ENCODE measurements at regions not wholly inside any gene's neighbourhood (a gene's known extent, or its start where the extent isn't known, plus 50 kb on each side); places are given as distances from the start of the nearest gene placed in this dataset.

- ChIA-PET POLR2A (no interaction called here), CTCF (no interaction called here)
- Histone ChIP-seq H3K27me3 (ENCODE audit: insufficient read depth) (no peaks in the 10 kb centered on the region; the same call in 1 of the 2 replicates), H3K9ac (no peak overlapping the region), H3F3A (replicated peaks; ENCODE audit: insufficient read depth) (no peaks in the 10 kb centered on the region), H3K79me2 (ENCODE audit: insufficient read depth) (no peaks in the 10 kb centered on the region), H3K4me2 (no peak overlapping the region), H3K9me2 (no peaks in the 10 kb centered on the region), H2AFZ (ENCODE audit: low read depth) (no peak overlapping the region), H3K9me3 (no peaks in the 10 kb centered on the region), H3K27ac (ENCODE audit: low read depth in 2 of 2, low read length in 1 of 2) (no peak overlapping the region), H3K4me3 (ENCODE audit: low read depth in 2 of 2, low read length in 1 of 2) (no peak overlapping the region), H3K4me1 (ENCODE audit: control insufficient read depth in 1 of 2, insufficient read depth in 2 of 2, low read depth in 1 of 2, low read length in 1 of 2) (no peaks in the 10 kb centered on the region; a peak in 1 of 4 replicates), H4K20me1 (ENCODE audit: insufficient read depth) (no peaks in the 10 kb centered on the region), H3K36me3 (replicated peaks in 1 of 2; ENCODE audit: control insufficient read depth in 1 of 2, insufficient read depth in 2 of 2, low read length in 1 of 2) (no peaks in the 10 kb centered on the region)
- no peak for DNase-seq
- WGBS (ENCODE audit: low lambda C conversion rate), result 21% methylated on average over 5 of the region's 5 CpGs
- TF ChIP-seq POLR2AphosphoS5 (IDR thresholded peaks at IDR 0.05; ENCODE audit: low read depth, low read length) (no peak), TCF12 (IDR thresholded peaks at IDR 0.05) (no peak), FOSL2 (IDR thresholded peaks at IDR 0.05; ENCODE audit: borderline replicate concordance, low read depth) (no peak), RFX5 (IDR thresholded peaks at IDR 0.05; ENCODE audit: low read length) (no peak), SIN3A (IDR thresholded peaks at IDR 0.05; ENCODE audit: borderline replicate concordance, low read depth, low read length) (no peak), NFIC (IDR thresholded peaks at IDR 0.05; ENCODE audit: borderline replicate concordance) (peak; percentile 21; the same call in 1 of the 2 replicates)
- TF ChIP-seq, protein P1, sequence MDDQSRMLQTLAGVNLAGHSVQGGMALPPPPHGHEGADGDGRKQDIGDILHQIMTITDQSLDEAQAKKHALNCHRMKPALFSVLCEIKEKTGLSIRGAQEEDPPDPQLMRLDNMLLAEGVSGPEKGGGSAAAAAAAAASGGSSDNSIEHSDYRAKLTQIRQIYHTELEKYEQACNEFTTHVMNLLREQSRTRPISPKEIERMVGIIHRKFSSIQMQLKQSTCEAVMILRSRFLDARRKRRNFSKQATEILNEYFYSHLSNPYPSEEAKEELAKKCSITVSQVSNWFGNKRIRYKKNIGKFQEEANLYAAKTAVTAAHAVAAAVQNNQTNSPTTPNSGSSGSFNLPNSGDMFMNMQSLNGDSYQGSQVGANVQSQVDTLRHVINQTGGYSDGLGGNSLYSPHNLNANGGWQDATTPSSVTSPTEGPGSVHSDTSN (IDR thresholded peaks at IDR 0.05), result no peak
- TF ChIP-seq, protein P2, sequence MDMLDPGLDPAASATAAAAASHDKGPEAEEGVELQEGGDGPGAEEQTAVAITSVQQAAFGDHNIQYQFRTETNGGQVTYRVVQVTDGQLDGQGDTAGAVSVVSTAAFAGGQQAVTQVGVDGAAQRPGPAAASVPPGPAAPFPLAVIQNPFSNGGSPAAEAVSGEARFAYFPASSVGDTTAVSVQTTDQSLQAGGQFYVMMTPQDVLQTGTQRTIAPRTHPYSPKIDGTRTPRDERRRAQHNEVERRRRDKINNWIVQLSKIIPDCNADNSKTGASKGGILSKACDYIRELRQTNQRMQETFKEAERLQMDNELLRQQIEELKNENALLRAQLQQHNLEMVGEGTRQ (IDR thresholded peaks at IDR 0.05; ENCODE audit: borderline replicate concordance, low read depth, low read length), result no peak
Measured at GRCh38 chr1:119249283-119249682, 108.8 kb upstream of the WARS2 start.

DNA sequence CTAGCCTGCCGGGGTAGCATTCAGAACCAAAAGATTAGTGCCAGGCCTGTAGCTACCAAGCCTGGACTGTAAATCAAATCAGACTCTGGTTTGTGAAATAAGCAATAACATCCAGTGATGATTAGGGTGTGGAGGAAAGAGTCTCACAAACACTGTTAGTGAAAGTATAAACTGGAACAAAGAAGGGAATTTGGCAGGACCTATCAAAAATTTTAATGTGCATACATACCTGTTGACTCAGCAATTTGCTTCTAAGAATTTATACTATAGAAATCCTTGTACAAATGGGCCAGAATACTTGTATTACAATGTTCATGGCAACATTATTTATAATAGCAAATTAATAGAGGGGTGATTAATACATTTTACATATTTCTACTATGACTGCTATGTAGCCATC, 109.8 kb upstream of the WARS2 start:
- no peaks in the 10 kb centered on the region for H4K20me1 ChIP-seq (ENCODE audit: insufficient read depth)
- no peak overlapping the region for H2AFZ ChIP-seq (ENCODE audit: low read depth)
- no peak overlapping the region for H3K9ac ChIP-seq
- H3K4me1 ChIP-seq (ENCODE audit: control insufficient read depth in 1 of 2, insufficient read depth in 2 of 2, low read depth in 1 of 2, low read length in 1 of 2), result no peaks in the 10 kb centered on the region; a peak in 1 of 4 replicates
- no peak overlapping the region for H3K4me2 ChIP-seq
- no peaks in the 10 kb centered on the region for H3K79me2 ChIP-seq (ENCODE audit: insufficient read depth)
- H3K27me3 ChIP-seq (ENCODE audit: insufficient read depth), result no peaks in the 10 kb centered on the region; the same call in 1 of the 2 replicates
- no peak for DNase-seq
- H3K4me3 ChIP-seq (ENCODE audit: low read depth in 2 of 2, low read length in 1 of 2), result no peak overlapping the region
- ChIA-PET POLR2A (no interaction called here), CTCF (no interaction called here)
- H3F3A ChIP-seq (replicated peaks; ENCODE audit: insufficient read depth), result no peaks in the 10 kb centered on the region
- TF ChIP-seq, protein P3, sequence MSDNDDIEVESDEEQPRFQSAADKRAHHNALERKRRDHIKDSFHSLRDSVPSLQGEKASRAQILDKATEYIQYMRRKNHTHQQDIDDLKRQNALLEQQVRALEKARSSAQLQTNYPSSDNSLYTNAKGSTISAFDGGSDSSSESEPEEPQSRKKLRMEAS (IDR thresholded peaks at IDR 0.05; ENCODE audit: low read depth), result no peak
- no peaks in the 10 kb centered on the region for H3K9me3 ChIP-seq
- no peaks in the 10 kb centered on the region for H3K36me3 ChIP-seq (replicated peaks in 1 of 2; ENCODE audit: control insufficient read depth in 1 of 2, insufficient read depth in 2 of 2, low read length in 1 of 2)
- 57% methylated on average over 1 of the region's 1 CpG for WGBS (ENCODE audit: low lambda C conversion rate)
- no peak overlapping the region for H3K27ac ChIP-seq (ENCODE audit: low read depth in 2 of 2, low read length in 1 of 2)
- no peaks in the 10 kb centered on the region for H3K9me2 ChIP-seq

DNA sequence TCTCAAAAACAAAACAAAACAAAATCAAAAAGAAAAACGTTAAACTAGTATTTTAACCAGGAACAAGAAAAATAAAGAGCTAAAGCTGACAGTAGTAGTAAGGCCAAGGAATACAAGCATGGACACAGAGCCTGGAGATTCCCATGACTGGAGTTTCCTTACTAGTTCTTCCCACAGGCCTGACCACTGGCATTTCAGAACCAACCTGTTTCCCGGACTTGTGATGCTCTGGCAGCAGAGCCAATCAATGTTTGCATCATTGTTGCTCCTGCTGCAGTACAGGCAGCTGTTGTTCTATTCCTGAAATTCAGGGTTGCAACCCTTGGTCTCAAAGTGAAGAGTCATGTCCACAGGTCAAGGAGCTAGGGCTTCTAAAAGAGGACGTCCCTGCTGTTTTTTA, 111.3 kb upstream of the WARS2 start:
- Histone ChIP-seq H3K4me3 (ENCODE audit: low read depth in 2 of 2, low read length in 1 of 2) (no peak overlapping the region), H2AFZ (ENCODE audit: low read depth) (no peak overlapping the region), H3K9me2 (no peaks in the 10 kb centered on the region), H3K9ac (no peak overlapping the region), H3K4me1 (ENCODE audit: control insufficient read depth in 1 of 2, insufficient read depth in 2 of 2, low read depth in 1 of 2, low read length in 1 of 2) (no peaks in the 10 kb centered on the region; a peak in 1 of 4 replicates), H3K4me2 (no peak overlapping the region), H4K20me1 (ENCODE audit: insufficient read depth) (no peaks in the 10 kb centered on the region), H3K9me3 (no peaks in the 10 kb centered on the region), H3F3A (replicated peaks; ENCODE audit: insufficient read depth) (no peaks in the 10 kb centered on the region), H3K79me2 (ENCODE audit: insufficient read depth) (no peaks in the 10 kb centered on the region), H3K27me3 (ENCODE audit: insufficient read depth) (no peaks in the 10 kb centered on the region), H3K27ac (ENCODE audit: low read depth in 2 of 2, low read length in 1 of 2) (no peak overlapping the region), H3K36me3 (replicated peaks in 1 of 2; ENCODE audit: control insufficient read depth in 1 of 2, insufficient read depth in 2 of 2, low read length in 1 of 2) (no peaks in the 10 kb centered on the region)
- 41% methylated on average over 3 of the region's 3 CpGs for WGBS (ENCODE audit: low lambda C conversion rate)
- no peak for DNase-seq
- ChIA-PET POLR2A (no interaction called here), CTCF (no interaction called here)
- TF ChIP-seq SIN3A (IDR thresholded peaks at IDR 0.05; ENCODE audit: borderline replicate concordance, low read depth, low read length) (no peak), MEF2A (IDR thresholded peaks at IDR 0.05; ENCODE audit: borderline replicate concordance, low read depth) (no peak), TAF1 (IDR thresholded peaks at IDR 0.05; ENCODE audit: borderline replicate concordance, low read depth, low read length) (no peak), RFX5 (IDR thresholded peaks at IDR 0.05; ENCODE audit: low read length) (no peak), RAD21 (IDR thresholded peaks at IDR 0.05; ENCODE audit: low read length) (no peak), GABPA (IDR thresholded peaks at IDR 0.05; ENCODE audit: low read depth) (no peak), EZH2phosphoT487 (IDR thresholded peaks at IDR 0.05; ENCODE audit: borderline replicate concordance, low read depth) (no peak), FOXJ3 (CRISPR knock-in tag; IDR thresholded peaks at IDR 0.05) (no peak)
- TF ChIP-seq, protein P1 (IDR thresholded peaks at IDR 0.05), result no peak
- TF ChIP-seq, protein P4, sequence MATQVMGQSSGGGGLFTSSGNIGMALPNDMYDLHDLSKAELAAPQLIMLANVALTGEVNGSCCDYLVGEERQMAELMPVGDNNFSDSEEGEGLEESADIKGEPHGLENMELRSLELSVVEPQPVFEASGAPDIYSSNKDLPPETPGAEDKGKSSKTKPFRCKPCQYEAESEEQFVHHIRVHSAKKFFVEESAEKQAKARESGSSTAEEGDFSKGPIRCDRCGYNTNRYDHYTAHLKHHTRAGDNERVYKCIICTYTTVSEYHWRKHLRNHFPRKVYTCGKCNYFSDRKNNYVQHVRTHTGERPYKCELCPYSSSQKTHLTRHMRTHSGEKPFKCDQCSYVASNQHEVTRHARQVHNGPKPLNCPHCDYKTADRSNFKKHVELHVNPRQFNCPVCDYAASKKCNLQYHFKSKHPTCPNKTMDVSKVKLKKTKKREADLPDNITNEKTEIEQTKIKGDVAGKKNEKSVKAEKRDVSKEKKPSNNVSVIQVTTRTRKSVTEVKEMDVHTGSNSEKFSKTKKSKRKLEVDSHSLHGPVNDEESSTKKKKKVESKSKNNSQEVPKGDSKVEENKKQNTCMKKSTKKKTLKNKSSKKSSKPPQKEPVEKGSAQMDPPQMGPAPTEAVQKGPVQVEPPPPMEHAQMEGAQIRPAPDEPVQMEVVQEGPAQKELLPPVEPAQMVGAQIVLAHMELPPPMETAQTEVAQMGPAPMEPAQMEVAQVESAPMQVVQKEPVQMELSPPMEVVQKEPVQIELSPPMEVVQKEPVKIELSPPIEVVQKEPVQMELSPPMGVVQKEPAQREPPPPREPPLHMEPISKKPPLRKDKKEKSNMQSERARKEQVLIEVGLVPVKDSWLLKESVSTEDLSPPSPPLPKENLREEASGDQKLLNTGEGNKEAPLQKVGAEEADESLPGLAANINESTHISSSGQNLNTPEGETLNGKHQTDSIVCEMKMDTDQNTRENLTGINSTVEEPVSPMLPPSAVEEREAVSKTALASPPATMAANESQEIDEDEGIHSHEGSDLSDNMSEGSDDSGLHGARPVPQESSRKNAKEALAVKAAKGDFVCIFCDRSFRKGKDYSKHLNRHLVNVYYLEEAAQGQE (IDR thresholded peaks at IDR 0.05; ENCODE audit: low read depth, low read length), result no peak
